K562 (cell line): ENCODE measurements at regions not wholly inside any gene's neighbourhood (a gene's known extent, or its start where the extent isn't known, plus 50 kb on each side); places are given as distances from the start of the nearest gene placed in this dataset.

Experiments
- ATAC-seq: fragments of 200-7000 bp; cut with Tn5 transposase; 3 replicates; pipeline ENCODE4 v1.9.1; 2020; ENCODE audit warnings: moderate library complexity
- BruUV-seq: library from RNA; stranded (reverse); fragments of 400-500 nt; replicated peaks from 2 replicates; lab custom pipeline; 2021; lab: Mats Ljungman, UMichigan
- CTCF ChIA-PET: fragments of 300-600 bp; formaldehyde crosslinking; extraction: SDS; loops from one replicate; lab custom pipeline; 2021; ENCODE audit warnings: low intra/inter-chr PET ratio; lab: Yijun Ruan, JAX
- POLR2A ChIA-PET: fragments of 300-600, 350-650 bp; sonication (Branson Sonifier 250); formaldehyde crosslinking; extraction: SDS; loops from one replicate; lab custom pipeline; 2021; ENCODE audit warnings: antibody characterized with exemption, inconsistent platforms; lab: Yijun Ruan, JAX
- DNase-seq, 4 experiments: peaks; one replicate each; pipeline versions ENCODE4 v3.0.0 to v3.0.0-alpha.2; 2011 to 2018; ENCODE audit warnings: low spot score in 3 of 4, mixed read lengths in 3 of 4; ENCODE audit errors: extremely low read depth in 1 of 4
- FAIRE-seq: peaks from 2 replicates; lab custom pipeline; 2011; peaks lifted over from hg19 to GRCh38; lab: Jason Lieb, UNC
- H2AFZ ChIP-seq: 2 replicates; pipeline ENCODE4 v1.6.0; 2011; ENCODE audit warnings: low read depth, low read length, control low read depth, inconsistent platforms
- H3K27ac ChIP-seq: fragments of 200-600 bp; 3 replicates; pipeline ENCODE4 v1.8.0; 2011; ENCODE audit warnings: low read depth, mild to moderate bottlenecking, control low read depth, inconsistent platforms, low read length, moderate library complexity, mixed read lengths; ENCODE audit errors: extremely low read depth
- H3K27me3 ChIP-seq, 2 experiments: fragments of 300-600 bp in 1 of 2; 2 replicates in 1 of 2; 3 replicates in 1 of 2; pipeline versions ENCODE4 v1.6.0 to v1.8.0; 2011; ENCODE audit warnings: inconsistent platforms in 2 of 2, low read length in 2 of 2, mild to moderate bottlenecking in 1 of 2, mixed read lengths in 1 of 2, moderate library complexity in 1 of 2; ENCODE audit not compliant: control insufficient read depth in 2 of 2, insufficient read depth in 2 of 2
- H3K36me3 ChIP-seq: fragments of 300-600 bp; 3 replicates; pipeline ENCODE4 v1.8.0; 2011; ENCODE audit warnings: mild to moderate bottlenecking, low read length, inconsistent platforms; ENCODE audit not compliant: control insufficient read depth, insufficient read depth
- H3K4me1 ChIP-seq, 2 experiments: fragments of 200-600 bp in 1 of 2; replicated peaks in 1 of 2; 2 replicates in 1 of 2; 3 replicates in 1 of 2; pipeline versions ENCODE4 v1.5.1 to v1.8.0; 2011; ENCODE audit warnings: inconsistent platforms in 2 of 2, low read length in 2 of 2, mild to moderate bottlenecking in 1 of 2, mixed read lengths in 1 of 2, moderate library complexity in 1 of 2; ENCODE audit not compliant: control insufficient read depth in 2 of 2, insufficient read depth in 2 of 2
- H3K4me2 ChIP-seq: 2 replicates; pipeline ENCODE4 v1.6.1; 2011; ENCODE audit warnings: low read length, control low read depth, inconsistent platforms, mixed read lengths; ENCODE audit not compliant: insufficient read depth
- H3K4me3 ChIP-seq: fragments of 200-600 bp; sonication (generic), shearing (Covaris generic); 2 replicates; pipeline ENCODE4 v1.5.1; 2016; ENCODE audit warnings: control low read depth, inconsistent platforms
- H3K79me2 ChIP-seq: fragments of 200-600 bp; 3 replicates; pipeline ENCODE4 v1.8.0; 2011; ENCODE audit warnings: low read length, inconsistent platforms; ENCODE audit not compliant: control insufficient read depth, insufficient read depth
- H3K9ac ChIP-seq, 2 experiments: 2 replicates each; pipeline versions ENCODE4 v1.6.0 to v1.6.1; 2011; ENCODE audit warnings: low read depth in 2 of 2, low read length in 2 of 2, control low read depth in 1 of 2, inconsistent platforms in 1 of 2, mild to moderate bottlenecking in 1 of 2, mixed read lengths in 1 of 2; ENCODE audit not compliant: insufficient read depth in 1 of 2
- H3K9me1 ChIP-seq: one replicate; pipeline ENCODE4 v1.6.0; 2011; ENCODE audit warnings: inconsistent platforms, mild to moderate bottlenecking, low read length, moderate library complexity; ENCODE audit not compliant: control insufficient read depth, insufficient read depth
- H3K9me3 ChIP-seq: replicated peaks from 2 replicates; pipeline ENCODE4 v1.5.1; 2011; ENCODE audit warnings: low read depth, low read length, inconsistent platforms; ENCODE audit not compliant: control insufficient read depth, insufficient read depth
- H4K20me1 ChIP-seq: replicated peaks from 2 replicates; pipeline ENCODE4 v1.6.1; 2011; ENCODE audit warnings: low read length, inconsistent platforms, mixed read lengths; ENCODE audit not compliant: control insufficient read depth, insufficient read depth
- ADNP ChIP-seq: fragments of 200-800 bp; sonication (Bioruptor generic); IDR thresholded peaks from 2 replicates; pipeline ENCODE4 v1.6.1; 2016; ENCODE audit warnings: missing genetic modification characterization, missing compliant biosample characterization
- CC2D1A ChIP-seq: fragments of 450-650 bp; IDR thresholded peaks from 2 replicates; pipeline ENCODE4 v1.6.1; 2017; ENCODE audit warnings: mild to moderate bottlenecking
- CEBPZ ChIP-seq: fragments of 150-350 bp; IDR thresholded peaks from 2 replicates; pipeline ENCODE4 v1.6.1; 2014; ENCODE audit warnings: low read depth, mild to moderate bottlenecking, low read length, borderline replicate concordance
- FIP1L1 ChIP-seq: fragments of 200-400 bp; formaldehyde crosslinking; IDR thresholded peaks from 2 replicates; pipeline ENCODE4 v1.6.1; 2018; ENCODE audit warnings: mild to moderate bottlenecking, low read depth, low read length; ENCODE audit not compliant: poor library complexity, severe bottlenecking
- HEY1 ChIP-seq: fragments of 250-450 bp; sonication (Bioruptor Pico); IDR thresholded peaks from 2 replicates; pipeline ENCODE4 v1.5.0; 2020; ENCODE audit warnings: mild to moderate bottlenecking, moderate library complexity, borderline replicate concordance
- KAT8 ChIP-seq: fragments of 450-650 bp; IDR thresholded peaks from 2 replicates; pipeline ENCODE4 v1.6.1; 2016; ENCODE audit warnings: low read depth, mild to moderate bottlenecking
- POLR3A ChIP-seq: IDR thresholded peaks from 2 replicates; pipeline ENCODE4 v1.6.1; 2011; ENCODE audit warnings: borderline replicate concordance, mild to moderate bottlenecking, moderate library complexity; ENCODE audit not compliant: insufficient read length, insufficient read depth; ENCODE audit errors: extremely low read depth
- RB1 ChIP-seq: fragments of 450-650 bp; IDR thresholded peaks from 2 replicates; pipeline ENCODE4 v1.6.1; 2017; ENCODE audit warnings: low read depth, mild to moderate bottlenecking
- RBM39 ChIP-seq: fragments of 200-400 bp; formaldehyde crosslinking; optimal IDR thresholded peaks from 2 replicates; pipeline ENCODE3; 2018; ENCODE audit warnings: low read depth, low read length
- SIX5 ChIP-seq, 2 experiments: IDR thresholded peaks; 2 replicates each; pipeline ENCODE4 v1.6.1; 2011; ENCODE audit warnings: low read length in 2 of 2, borderline replicate concordance in 1 of 2, low read depth in 1 of 2, mild to moderate bottlenecking in 1 of 2, moderate library complexity in 1 of 2; ENCODE audit not compliant: insufficient read depth in 1 of 2
- ZFP36 ChIP-seq: fragments of 150-350 bp; IDR thresholded peaks from 2 replicates; pipeline ENCODE4 v1.6.1; 2018; ENCODE audit warnings: low read length, low read depth; ENCODE audit not compliant: partially characterized antibody
- ZFPM2 ChIP-seq: fragments of 250-450 bp; sonication (Bioruptor Pico); IDR thresholded peaks from 2 replicates; pipeline ENCODE4 v1.5.1; 2022; ENCODE audit warnings: mild to moderate bottlenecking
- ZKSCAN1 ChIP-seq: fragments of 150-350 bp; IDR thresholded peaks from 2 replicates; pipeline ENCODE4 v1.6.1; 2016; ENCODE audit warnings: low read depth, low read length
- ZNF589 ChIP-seq: fragments of 200-800 bp; sonication (Bioruptor generic); IDR thresholded peaks from 2 replicates; pipeline ENCODE4 v1.6.1; 2016; ENCODE audit warnings: low read depth, missing genetic modification characterization, missing compliant biosample characterization
- WGBS: fragments of 100-300 bp; shearing (Covaris generic); methylation state at CpG from one replicate; pipeline ENCODE4 v1.1.6; 2016; ENCODE audit warnings: low coverage, mixed read lengths; ENCODE audit not compliant: insufficient coverage; ENCODE audit errors: missing lambda C conversion rate; 5-methylcytosine and 5-hydroxymethylcytosine counted together
- in situ Hi-C: fragments of 300-500 bp; cut with MboI; formaldehyde crosslinking; loops from 4 replicates; pipeline ENCODE4 v1.15.0; 2018; ENCODE audit warnings: inconsistent platforms, mixed read lengths
- intact Hi-C: fragments of 100-400 bp; cut with micrococcal nuclease; formaldehyde crosslinking; loops from 2 replicates; pipeline ENCODE4 v1.14.2; 2022
- TF ChIP-seq, protein P1 (sequence below): IDR thresholded peaks from 2 replicates; pipeline ENCODE4 v1.6.1; 2016; ENCODE audit warnings: missing genetic modification characterization, missing compliant biosample characterization

DNA sequence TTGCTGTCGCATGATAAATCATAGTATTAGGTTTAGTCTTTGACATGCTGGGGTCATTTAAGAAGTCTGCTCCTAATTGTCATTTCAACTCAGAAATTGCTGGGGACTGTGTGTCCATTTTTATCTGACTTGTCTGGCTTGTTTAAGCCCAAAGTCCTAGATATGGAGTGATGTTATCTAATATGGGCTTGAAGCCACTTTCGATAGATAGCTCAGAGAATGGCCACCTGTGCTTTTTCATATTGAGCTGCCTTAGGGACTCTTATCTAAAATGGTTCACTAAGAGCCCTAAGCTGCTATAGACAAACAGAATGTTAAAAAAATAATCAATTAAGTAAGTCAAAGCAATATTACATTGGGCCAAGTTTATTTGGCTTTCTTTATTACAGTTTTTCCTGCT, 81.6 kb upstream of the CNTNAP4 start (continued):
- TF ChIP-seq CEBPZ = no peak
- no peak for TF ChIP-seq KAT8
- TF ChIP-seq FIP1L1 = no peak
- no peak for TF ChIP-seq ZFPM2 (CRISPR knock-in tag)

- H3K9me1 ChIP-seq = no peaks in the 10 kb centered on the region
- no peak overlapping the region for H3K27ac ChIP-seq
- no peaks in the 10 kb centered on the region for H3K4me1 ChIP-seq
- H3K27me3 ChIP-seq = no peaks in the 10 kb centered on the region
- CTCF ChIA-PET = no interaction called here
- no peaks in the 10 kb centered on the region for H4K20me1 ChIP-seq
- no TSS peak for BruUV-seq
- no peak overlapping the region for H3K4me2 ChIP-seq
- no peak overlapping the region for H3K9ac ChIP-seq
- no peaks in the 10 kb centered on the region for H3K36me3 ChIP-seq
- in situ Hi-C loops (no loop called here), intact Hi-C loops (no loop called here)
- TF ChIP-seq POLR3A = no peak
- TF ChIP-seq ZFP36 = no peak
- no peak for TF ChIP-seq CC2D1A
- no peak for TF ChIP-seq ZKSCAN1
- TF ChIP-seq SIX5 (IDR thresholded peaks at IDR 0.05; ENCODE audit: borderline replicate concordance in 1 of 2, insufficient read depth in 1 of 2, low read depth in 1 of 2, low read length in 2 of 2) = no peak
- no peak for TF ChIP-seq RBM39
- no peak for TF ChIP-seq ADNP (tag)
- TF ChIP-seq ZNF589 (CRISPR knock-in tag) = no peak
- TF ChIP-seq RB1 = no peak
- no peak for TF ChIP-seq HEY1
- TF ChIP-seq, protein P1, sequence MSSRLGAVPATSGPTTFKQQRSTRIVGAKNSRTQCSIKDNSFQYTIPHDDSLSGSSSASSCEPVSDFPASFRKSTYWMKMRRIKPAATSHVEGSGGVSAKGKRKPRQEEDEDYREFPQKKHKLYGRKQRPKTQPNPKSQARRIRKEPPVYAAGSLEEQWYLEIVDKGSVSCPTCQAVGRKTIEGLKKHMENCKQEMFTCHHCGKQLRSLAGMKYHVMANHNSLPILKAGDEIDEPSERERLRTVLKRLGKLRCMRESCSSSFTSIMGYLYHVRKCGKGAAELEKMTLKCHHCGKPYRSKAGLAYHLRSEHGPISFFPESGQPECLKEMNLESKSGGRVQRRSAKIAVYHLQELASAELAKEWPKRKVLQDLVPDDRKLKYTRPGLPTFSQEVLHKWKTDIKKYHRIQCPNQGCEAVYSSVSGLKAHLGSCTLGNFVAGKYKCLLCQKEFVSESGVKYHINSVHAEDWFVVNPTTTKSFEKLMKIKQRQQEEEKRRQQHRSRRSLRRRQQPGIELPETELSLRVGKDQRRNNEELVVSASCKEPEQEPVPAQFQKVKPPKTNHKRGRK (tag) = no peak
- no peak for ATAC-seq
- no peak for FAIRE-seq
- no peak overlapping the region for H2AFZ ChIP-seq
- H3K79me2 ChIP-seq = no peaks in the 10 kb centered on the region
- WGBS = 8% methylated on average over 1 of the region's 1 CpG
- H3K4me3 ChIP-seq = no peak overlapping the region
- no peaks in the 10 kb centered on the region for H3K9me3 ChIP-seq
- POLR2A ChIA-PET = no interaction called here
- DNase-seq = no peak
Observed at GRCh38 chr16:76197900-76198299, 79.3 kb upstream of the CNTNAP4 start.
